Uterus (tissue), 3 donors: ENCODE measurements at regions not wholly inside any gene's neighbourhood (a gene's known extent, or its start where the extent isn't known, plus 50 kb on each side); places are given as distances from the start of the nearest gene placed in this dataset.

Experiments used
- DNase-seq, 2 donors: peaks; one replicate each; pipeline ENCODE4 v3.0.0-alpha.2; 2019 to 2020
- H3K27ac ChIP-seq, 2 donors: fragments of 200-600 bp; sonication (generic); 1 replicate in 1 of 2; 2 replicates in 1 of 2; pipeline ENCODE4 v1.5.1; 2016 to 2018
- H3K27me3 ChIP-seq, 2 donors: fragments of 200-600 bp; sonication (generic); one replicate each; pipeline ENCODE4 v1.5.1; 2018 to 2019; ENCODE audit warnings: control low read depth in 1 of 2
- H3K36me3 ChIP-seq, 2 donors: fragments of 200-600 bp; sonication (generic); one replicate each; pipeline ENCODE4 v1.5.1; 2019; ENCODE audit warnings: control low read depth in 1 of 2
- H3K4me1 ChIP-seq, 2 donors: fragments of 200-600 bp; sonication (generic); one replicate each; pipeline ENCODE4 v1.5.1; 2018 to 2019; ENCODE audit warnings: control low read depth in 1 of 2
- H3K4me3 ChIP-seq, 2 donors: fragments of 200-600 bp; sonication (generic); 1 replicate in 1 of 2; 2 replicates in 1 of 2; pipeline ENCODE4 v1.5.1; 2018 to 2019; ENCODE audit warnings: mild to moderate bottlenecking in 1 of 2
- H3K9me3 ChIP-seq, 2 donors: fragments of 200-600 bp; sonication (generic); one replicate each; pipeline ENCODE4 v1.5.1; 2019; ENCODE audit warnings: control low read depth in 1 of 2
- CTCF ChIP-seq, 4 experiments: fragments of 200-600 bp in 2 of 4; fragments of 450-650 bp in 2 of 4; sonication (generic) in 2 of 4; IDR thresholded peaks; one replicate each; pipeline ENCODE4 v1.5.1; 2016 to 2019; ENCODE audit warnings: antibody characterized with exemption in 4 of 4, mild to moderate bottlenecking in 2 of 4, moderate library complexity in 1 of 4
- POLR2A ChIP-seq, 2 donors: fragments of 450-650 bp; IDR thresholded peaks; one replicate each; pipeline ENCODE4 v1.6.1; 2016; ENCODE audit warnings: antibody characterized with exemption in 2 of 2, mild to moderate bottlenecking in 1 of 2, moderate library complexity in 1 of 2
- intact Hi-C: fragments of 100-400 bp; cut with DNase I; formaldehyde crosslinking; loops from one replicate; pipeline ENCODE4 v1.15.1; 2023; ENCODE audit warnings: low total_unique reads
- donor health status: DM: yes; HTN: yes; CAD: no.

GRCh38 chr20:40763646-40764295 lies 74.7 kb upstream of the MAFB start:
- TF ChIP-seq CTCF (IDR thresholded peaks at IDR 0.05), result no peak
- TF ChIP-seq POLR2A (IDR thresholded peaks at IDR 0.05), result no peak
- H3K4me3 ChIP-seq, result no peak overlapping the region
- H3K27ac ChIP-seq, result no peak overlapping the region
- intact Hi-C loops, result no loop called here
- no peaks in the 10 kb centered on the region for H3K9me3 ChIP-seq
- no peaks in the 10 kb centered on the region for H3K27me3 ChIP-seq
- no peak for DNase-seq
- H3K36me3 ChIP-seq, result no peaks in the 10 kb centered on the region
- no peaks in the 10 kb centered on the region for H3K4me1 ChIP-seq

GRCh38 chr20:40765814-40766480 lies 76.9 kb upstream of the MAFB start:
- H3K36me3 ChIP-seq, result no peaks in the 10 kb centered on the region

GRCh38 chr20:40766790-40767614 lies 78.0 kb upstream of the MAFB start:
- intact Hi-C loops, result no loop called here
- Histone ChIP-seq H3K4me1 (no peaks in the 10 kb centered on the region), H3K36me3 (no peaks in the 10 kb centered on the region), H3K27ac (no peak overlapping the region), H3K4me3 (no peak overlapping the region), H3K27me3 (no peaks in the 10 kb centered on the region), H3K9me3 (no peaks in the 10 kb centered on the region)
- DNase-seq, result no peak
- TF ChIP-seq POLR2A (IDR thresholded peaks at IDR 0.05), result no peak
- TF ChIP-seq CTCF (IDR thresholded peaks at IDR 0.05), result no peak

More at GRCh38 chr20:40765814-40766480, 76.9 kb upstream of the MAFB start:
- intact Hi-C loops, result no loop called here
- no peaks in the 10 kb centered on the region for H3K27me3 ChIP-seq
- no peak overlapping the region for H3K27ac ChIP-seq
- no peak overlapping the region for H3K4me3 ChIP-seq
- no peak for DNase-seq
- TF ChIP-seq POLR2A (IDR thresholded peaks at IDR 0.05) (no peak), CTCF (IDR thresholded peaks at IDR 0.05) (no peak)
- H3K4me1 ChIP-seq, result no peaks in the 10 kb centered on the region
- H3K9me3 ChIP-seq, result no peaks in the 10 kb centered on the region

GRCh38 chr20:40767615-40767924 lies 78.5 kb upstream of the MAFB start:
- no peaks in the 10 kb centered on the region for H3K9me3 ChIP-seq
- H3K4me1 ChIP-seq, result no peaks in the 10 kb centered on the region
- TF ChIP-seq CTCF (IDR thresholded peaks at IDR 0.05), result no peak
- no peak for TF ChIP-seq POLR2A (IDR thresholded peaks at IDR 0.05)
- no peak for DNase-seq
- intact Hi-C loops, result no loop called here
- H3K4me3 ChIP-seq, result no peak overlapping the region
- H3K27me3 ChIP-seq, result no peaks in the 10 kb centered on the region
- H3K27ac ChIP-seq, result no peak overlapping the region
- H3K36me3 ChIP-seq, result no peaks in the 10 kb centered on the region

GRCh38 chr20:40768105-40768504 lies 79.1 kb upstream of the MAFB start:
- Histone ChIP-seq H3K27ac (no peak overlapping the region), H3K4me1 (no peaks in the 10 kb centered on the region), H3K36me3 (no peaks in the 10 kb centered on the region), H3K9me3 (no peaks in the 10 kb centered on the region), H3K27me3 (no peaks in the 10 kb centered on the region), H3K4me3 (no peak overlapping the region)
- DNase-seq, result no peak
- TF ChIP-seq CTCF (IDR thresholded peaks at IDR 0.05), result no peak
- TF ChIP-seq POLR2A (IDR thresholded peaks at IDR 0.05), result no peak
- intact Hi-C loops, result no loop called here
